GM12864 (cell line): ENCODE measurements at regions not wholly inside any gene's neighbourhood (a gene's known extent, or its start where the extent isn't known, plus 50 kb on each side); places are given as distances from the start of the nearest gene placed in this dataset.

Experiments
- DNase-seq: peaks from one replicate; pipeline ENCODE4 v3.0.0-alpha.2; 2011; ENCODE audit warnings: low read depth
- H3K4me3 ChIP-seq: 2 replicates; pipeline ENCODE4 v1.5.1; 2011; ENCODE audit warnings: mild to moderate bottlenecking, low read depth, low read length, control low read depth
- CTCF ChIP-seq: IDR thresholded peaks from 2 replicates; pipeline ENCODE4 v1.5.1; 2011; ENCODE audit warnings: low read depth, mild to moderate bottlenecking, moderate library complexity, low read length, control low read depth, inconsistent platforms; ENCODE audit errors: missing control alignments

GRCh38 chr12:58767496-58767895 is 152.8 kb downstream of the LRIG3 start:
- DNase-seq, result no peak
- no peak overlapping the region for H3K4me3 ChIP-seq
- TF ChIP-seq CTCF, result no peak

- no peak for DNase-seq
- no peak for TF ChIP-seq CTCF
- no peak overlapping the region for H3K4me3 ChIP-seq
These were observed 146.3 kb downstream of the LRIG3 start for GRCh38 chr12:58773986-58774385.

GRCh38 chr12:58774731-58775130 is 145.6 kb downstream of the LRIG3 start:
- no peak overlapping the region for H3K4me3 ChIP-seq
- DNase-seq, result no peak
- no peak for TF ChIP-seq CTCF

- no peak overlapping the region for H3K4me3 ChIP-seq
- DNase-seq, result no peak
- no peak for TF ChIP-seq CTCF
These were observed 144.9 kb downstream of the LRIG3 start for GRCh38 chr12:58775396-58775795.

GRCh38 chr12:58776144-58776543 is 144.2 kb downstream of the LRIG3 start:
- TF ChIP-seq CTCF, result no peak
- DNase-seq, result no peak
- H3K4me3 ChIP-seq, result no peak overlapping the region

- no peak overlapping the region for H3K4me3 ChIP-seq
- no peak for TF ChIP-seq CTCF
- no peak for DNase-seq
These were observed 142.5 kb downstream of the LRIG3 start for GRCh38 chr12:58777815-58778214.

GRCh38 chr12:58781609-58782008 is 138.7 kb downstream of the LRIG3 start:
- no peak for TF ChIP-seq CTCF
- DNase-seq, result no peak

More at GRCh38 chr12:58781609-58782008, 138.7 kb downstream of the LRIG3 start:
- no peak overlapping the region for H3K4me3 ChIP-seq
